ENCODE measurements at regions not wholly inside any gene's neighbourhood (a gene's known extent, or its start where the extent isn't known, plus 50 kb on each side); places are given as distances from the start of the nearest gene placed in this dataset.

DNA sequence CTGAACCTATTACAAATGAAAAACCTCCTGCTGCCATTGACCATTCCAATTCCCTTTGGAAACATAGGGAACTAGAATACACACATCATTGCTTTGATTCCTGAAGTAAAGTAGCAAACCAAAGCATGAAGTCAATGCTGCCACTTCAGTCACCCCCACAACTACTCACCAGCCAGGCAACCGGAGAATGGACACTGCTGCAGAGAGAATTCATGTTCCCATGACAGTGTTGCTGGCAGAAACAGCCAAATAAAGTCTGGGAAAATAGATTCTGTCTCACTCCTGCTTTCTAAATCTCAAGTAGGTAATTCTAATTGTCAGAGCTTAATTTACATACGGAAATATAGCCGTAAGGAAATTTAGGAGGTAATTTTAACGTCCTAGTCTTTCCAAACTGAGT, 162.9 kb upstream of the PLPPR1 start:
- TF ChIP-seq, protein P1, sequence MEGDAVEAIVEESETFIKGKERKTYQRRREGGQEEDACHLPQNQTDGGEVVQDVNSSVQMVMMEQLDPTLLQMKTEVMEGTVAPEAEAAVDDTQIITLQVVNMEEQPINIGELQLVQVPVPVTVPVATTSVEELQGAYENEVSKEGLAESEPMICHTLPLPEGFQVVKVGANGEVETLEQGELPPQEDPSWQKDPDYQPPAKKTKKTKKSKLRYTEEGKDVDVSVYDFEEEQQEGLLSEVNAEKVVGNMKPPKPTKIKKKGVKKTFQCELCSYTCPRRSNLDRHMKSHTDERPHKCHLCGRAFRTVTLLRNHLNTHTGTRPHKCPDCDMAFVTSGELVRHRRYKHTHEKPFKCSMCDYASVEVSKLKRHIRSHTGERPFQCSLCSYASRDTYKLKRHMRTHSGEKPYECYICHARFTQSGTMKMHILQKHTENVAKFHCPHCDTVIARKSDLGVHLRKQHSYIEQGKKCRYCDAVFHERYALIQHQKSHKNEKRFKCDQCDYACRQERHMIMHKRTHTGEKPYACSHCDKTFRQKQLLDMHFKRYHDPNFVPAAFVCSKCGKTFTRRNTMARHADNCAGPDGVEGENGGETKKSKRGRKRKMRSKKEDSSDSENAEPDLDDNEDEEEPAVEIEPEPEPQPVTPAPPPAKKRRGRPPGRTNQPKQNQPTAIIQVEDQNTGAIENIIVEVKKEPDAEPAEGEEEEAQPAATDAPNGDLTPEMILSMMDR (IDR thresholded peaks at IDR 0.05), result no peak
- TF ChIP-seq POLR2A (IDR thresholded peaks at IDR 0.05), result no peak

All from heart left ventricle (tissue), 13 donors.